ENCODE measurements at regions not wholly inside any gene's neighbourhood (a gene's known extent, or its start where the extent isn't known, plus 50 kb on each side); places are given as distances from the start of the nearest gene placed in this dataset.

GRCh38 chr11:120037111-120037510 lies 100.8 kb downstream of the TRIM29 start:
- Histone ChIP-seq H3K9me3 (peaks cover 3% of the 10 kb centered on the region), H3K4me3 (no peak overlapping the region), H3K27ac (no peak overlapping the region), H3K4me1 (ENCODE audit: control insufficient read depth in 1 of 2, low read depth in 2 of 2) (no peaks in the 10 kb centered on the region), H3K36me3 (no peaks in the 10 kb centered on the region), H3K27me3 (replicated peaks; ENCODE audit: insufficient read depth) (no peaks in the 10 kb centered on the region)
- ATAC-seq (ENCODE audit: insufficient number of reproducible peaks, low FRiP score, low read depth) (no peak), DNase-seq (ENCODE audit: low spot score) (no peak)
- no peak for TF ChIP-seq CTCF (IDR thresholded peaks at IDR 0.05)

- H3K27me3 ChIP-seq (replicated peaks; ENCODE audit: insufficient read depth), result no peaks in the 10 kb centered on the region
- TF ChIP-seq CTCF (IDR thresholded peaks at IDR 0.05), result no peak
- H3K4me3 ChIP-seq, result no peak overlapping the region
- H3K36me3 ChIP-seq, result no peaks in the 10 kb centered on the region
- DNase-seq (ENCODE audit: low spot score), result no peak
- peaks cover 3% of the 10 kb centered on the region for H3K9me3 ChIP-seq
- H3K4me1 ChIP-seq (ENCODE audit: control insufficient read depth in 1 of 2, low read depth in 2 of 2), result no peaks in the 10 kb centered on the region
- no peak overlapping the region for H3K27ac ChIP-seq
- no peak for ATAC-seq (ENCODE audit: insufficient number of reproducible peaks, low FRiP score, low read depth)
These were observed 102.2 kb downstream of the TRIM29 start for GRCh38 chr11:120035756-120036155.

GRCh38 chr11:120034881-120035630 lies 102.9 kb downstream of the TRIM29 start:
- no peaks in the 10 kb centered on the region for H3K36me3 ChIP-seq
- DNase-seq (ENCODE audit: low spot score) (no peak), ATAC-seq (ENCODE audit: insufficient number of reproducible peaks, low FRiP score, low read depth) (no peak)
- peaks cover 3% of the 10 kb centered on the region for H3K9me3 ChIP-seq
- H3K4me1 ChIP-seq (ENCODE audit: control insufficient read depth in 1 of 2, low read depth in 2 of 2), result no peaks in the 10 kb centered on the region
- H3K27me3 ChIP-seq (replicated peaks; ENCODE audit: insufficient read depth), result no peaks in the 10 kb centered on the region
- H3K27ac ChIP-seq, result no peak overlapping the region
- no peak overlapping the region for H3K4me3 ChIP-seq
- TF ChIP-seq CTCF (IDR thresholded peaks at IDR 0.05), result no peak

GRCh38 chr11:120034176-120034875 lies 103.6 kb downstream of the TRIM29 start:
- no peak for TF ChIP-seq CTCF (IDR thresholded peaks at IDR 0.05)
- Histone ChIP-seq H3K36me3 (no peaks in the 10 kb centered on the region), H3K4me1 (ENCODE audit: control insufficient read depth in 1 of 2, low read depth in 2 of 2) (no peaks in the 10 kb centered on the region), H3K4me3 (no peak overlapping the region), H3K9me3 (peaks cover 3% of the 10 kb centered on the region), H3K27ac (no peak overlapping the region), H3K27me3 (replicated peaks; ENCODE audit: insufficient read depth) (no peaks in the 10 kb centered on the region)
- ATAC-seq (ENCODE audit: insufficient number of reproducible peaks, low FRiP score, low read depth) (no peak), DNase-seq (ENCODE audit: low spot score) (no peak)

GRCh38 chr11:120032766-120033390 lies 105.0 kb downstream of the TRIM29 start:
- H3K4me1 ChIP-seq (ENCODE audit: control insufficient read depth in 1 of 2, low read depth in 2 of 2), result no peaks in the 10 kb centered on the region
- H3K27me3 ChIP-seq (replicated peaks; ENCODE audit: insufficient read depth), result no peaks in the 10 kb centered on the region
- TF ChIP-seq CTCF (IDR thresholded peaks at IDR 0.05), result no peak
- no peaks in the 10 kb centered on the region for H3K36me3 ChIP-seq
- DNase-seq (ENCODE audit: low spot score), result no peak
- H3K9me3 ChIP-seq, result peaks cover 3% of the 10 kb centered on the region
- H3K27ac ChIP-seq, result no peak overlapping the region
- ATAC-seq (ENCODE audit: insufficient number of reproducible peaks, low FRiP score, low read depth), result no peak
- H3K4me3 ChIP-seq, result no peak overlapping the region
